K562 (cell line): ENCODE measurements at regions not wholly inside any gene's neighbourhood (a gene's known extent, or its start where the extent isn't known, plus 50 kb on each side); places are given as distances from the start of the nearest gene placed in this dataset.

Experiments used
- CHD2 ChIP-seq: IDR thresholded peaks from 2 replicates; pipeline ENCODE4 v1.6.1; 2011; ENCODE audit warnings: low read depth, low read length
- GABPA ChIP-seq: fragments of 200-800 bp; sonication (Bioruptor generic); conservative IDR thresholded peaks from 2 replicates; pipeline ENCODE4 v1.6.1; 2016; ENCODE audit warnings: low read depth, missing genetic modification characterization, missing compliant biosample characterization
- MAFK ChIP-seq: IDR thresholded peaks from 2 replicates; pipeline ENCODE4 v1.6.1; 2011; ENCODE audit warnings: low read length, improper control_type of control experiment
- ZNF764 ChIP-seq: fragments of 250-450 bp; sonication (Bioruptor Pico); IDR thresholded peaks from 2 replicates; pipeline ENCODE4 v1.4.0; 2020; ENCODE audit warnings: low read depth, mild to moderate bottlenecking, moderate library complexity
- TF ChIP-seq, protein P1 (sequence below): fragments of 450-650 bp; IDR thresholded peaks from 2 replicates; pipeline ENCODE4 v1.6.1; 2016; ENCODE audit warnings: low read depth
- TF ChIP-seq, protein P2 (sequence below), 3 experiments: IDR thresholded peaks in 2 of 3; conservative IDR thresholded peaks in 1 of 3; 2 replicates each; pipeline ENCODE4 v1.5.1; 2011 to 2012; ENCODE audit warnings: low read length in 3 of 3, mild to moderate bottlenecking in 3 of 3, control low read depth in 2 of 3, improper control_type of control experiment in 1 of 3, inconsistent platforms in 1 of 3, low read depth in 1 of 3, mixed read lengths in 1 of 3, moderate library complexity in 1 of 3; ENCODE audit not compliant: insufficient read depth in 2 of 3

DNA sequence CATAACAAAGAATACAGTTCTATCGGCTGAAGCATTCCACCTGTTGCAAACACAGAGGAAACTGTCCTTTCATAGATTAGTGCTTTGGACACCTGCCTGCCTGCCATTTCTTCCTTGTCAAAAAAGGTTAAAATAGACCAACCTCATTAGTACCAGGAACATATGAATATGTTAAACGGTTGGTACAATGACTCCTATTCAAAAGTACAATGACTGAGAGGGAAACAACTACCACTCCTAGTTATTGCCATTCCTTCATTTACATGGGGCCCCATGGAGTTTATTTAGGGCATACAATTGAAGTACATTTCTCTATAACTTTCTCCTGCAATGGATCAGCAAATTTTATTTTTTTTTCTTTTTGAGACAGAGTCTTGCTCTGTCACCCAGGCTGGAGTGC, 77.4 kb upstream of the PIP5K1B start:
- TF ChIP-seq, protein P1, sequence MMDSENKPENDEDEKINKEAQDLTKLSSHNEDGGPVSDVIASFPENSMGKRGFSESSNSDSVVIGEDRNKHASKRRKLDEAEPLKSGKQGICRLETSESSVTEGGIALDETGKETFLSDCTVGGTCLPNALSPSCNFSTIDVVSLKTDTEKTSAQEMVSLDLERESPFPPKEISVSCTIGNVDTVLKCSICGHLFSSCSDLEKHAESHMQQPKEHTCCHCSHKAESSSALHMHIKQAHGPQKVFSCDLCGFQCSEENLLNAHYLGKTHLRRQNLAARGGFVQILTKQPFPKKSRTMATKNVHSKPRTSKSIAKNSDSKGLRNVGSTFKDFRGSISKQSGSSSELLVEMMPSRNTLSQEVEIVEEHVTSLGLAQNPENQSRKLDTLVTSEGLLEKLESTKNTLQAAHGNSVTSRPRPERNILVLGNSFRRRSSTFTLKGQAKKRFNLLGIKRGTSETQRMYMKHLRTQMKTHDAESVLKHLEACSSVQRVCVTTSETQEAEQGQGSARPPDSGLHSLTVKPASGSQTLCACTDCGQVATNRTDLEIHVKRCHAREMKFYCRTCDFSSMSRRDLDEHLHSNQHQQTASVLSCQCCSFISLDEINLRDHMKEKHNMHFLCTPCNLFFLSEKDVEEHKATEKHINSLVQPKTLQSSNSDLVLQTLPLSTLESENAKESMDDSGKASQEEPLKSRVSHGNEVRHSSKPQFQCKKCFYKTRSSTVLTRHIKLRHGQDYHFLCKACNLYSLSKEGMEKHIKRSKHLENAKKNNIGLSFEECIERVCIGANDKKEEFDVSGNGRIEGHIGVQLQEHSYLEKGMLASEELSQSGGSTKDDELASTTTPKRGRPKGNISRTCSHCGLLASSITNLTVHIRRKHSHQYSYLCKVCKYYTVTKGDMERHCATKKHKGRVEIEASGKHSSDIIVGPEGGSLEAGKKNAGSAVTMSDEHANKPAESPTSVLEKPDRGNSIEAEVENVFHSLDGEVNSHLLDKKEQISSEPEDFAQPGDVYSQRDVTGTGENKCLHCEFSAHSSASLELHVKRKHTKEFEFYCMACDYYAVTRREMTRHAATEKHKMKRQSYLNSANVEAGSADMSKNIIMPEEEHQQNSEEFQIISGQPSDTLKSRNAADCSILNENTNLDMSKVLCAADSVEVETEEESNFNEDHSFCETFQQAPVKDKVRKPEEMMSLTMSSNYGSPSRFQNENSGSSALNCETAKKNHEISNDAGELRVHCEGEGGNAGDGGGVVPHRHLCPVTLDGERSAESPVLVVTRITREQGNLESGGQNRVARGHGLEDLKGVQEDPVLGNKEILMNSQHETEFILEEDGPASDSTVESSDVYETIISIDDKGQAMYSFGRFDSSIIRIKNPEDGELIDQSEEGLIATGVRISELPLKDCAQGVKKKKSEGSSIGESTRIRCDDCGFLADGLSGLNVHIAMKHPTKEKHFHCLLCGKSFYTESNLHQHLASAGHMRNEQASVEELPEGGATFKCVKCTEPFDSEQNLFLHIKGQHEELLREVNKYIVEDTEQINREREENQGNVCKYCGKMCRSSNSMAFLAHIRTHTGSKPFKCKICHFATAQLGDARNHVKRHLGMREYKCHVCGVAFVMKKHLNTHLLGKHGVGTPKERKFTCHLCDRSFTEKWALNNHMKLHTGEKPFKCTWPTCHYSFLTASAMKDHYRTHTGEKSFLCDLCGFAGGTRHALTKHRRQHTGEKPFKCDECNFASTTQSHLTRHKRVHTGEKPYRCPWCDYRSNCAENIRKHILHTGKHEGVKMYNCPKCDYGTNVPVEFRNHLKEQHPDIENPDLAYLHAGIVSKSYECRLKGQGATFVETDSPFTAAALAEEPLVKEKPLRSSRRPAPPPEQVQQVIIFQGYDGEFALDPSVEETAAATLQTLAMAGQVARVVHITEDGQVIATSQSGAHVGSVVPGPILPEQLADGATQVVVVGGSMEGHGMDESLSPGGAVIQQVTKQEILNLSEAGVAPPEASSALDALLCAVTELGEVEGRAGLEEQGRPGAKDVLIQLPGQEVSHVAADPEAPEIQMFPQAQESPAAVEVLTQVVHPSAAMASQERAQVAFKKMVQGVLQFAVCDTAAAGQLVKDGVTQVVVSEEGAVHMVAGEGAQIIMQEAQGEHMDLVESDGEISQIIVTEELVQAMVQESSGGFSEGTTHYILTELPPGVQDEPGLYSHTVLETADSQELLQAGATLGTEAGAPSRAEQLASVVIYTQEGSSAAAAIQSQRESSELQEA = no peak
- no peak for TF ChIP-seq MAFK
- no peak for TF ChIP-seq GABPA
- TF ChIP-seq, protein P2, sequence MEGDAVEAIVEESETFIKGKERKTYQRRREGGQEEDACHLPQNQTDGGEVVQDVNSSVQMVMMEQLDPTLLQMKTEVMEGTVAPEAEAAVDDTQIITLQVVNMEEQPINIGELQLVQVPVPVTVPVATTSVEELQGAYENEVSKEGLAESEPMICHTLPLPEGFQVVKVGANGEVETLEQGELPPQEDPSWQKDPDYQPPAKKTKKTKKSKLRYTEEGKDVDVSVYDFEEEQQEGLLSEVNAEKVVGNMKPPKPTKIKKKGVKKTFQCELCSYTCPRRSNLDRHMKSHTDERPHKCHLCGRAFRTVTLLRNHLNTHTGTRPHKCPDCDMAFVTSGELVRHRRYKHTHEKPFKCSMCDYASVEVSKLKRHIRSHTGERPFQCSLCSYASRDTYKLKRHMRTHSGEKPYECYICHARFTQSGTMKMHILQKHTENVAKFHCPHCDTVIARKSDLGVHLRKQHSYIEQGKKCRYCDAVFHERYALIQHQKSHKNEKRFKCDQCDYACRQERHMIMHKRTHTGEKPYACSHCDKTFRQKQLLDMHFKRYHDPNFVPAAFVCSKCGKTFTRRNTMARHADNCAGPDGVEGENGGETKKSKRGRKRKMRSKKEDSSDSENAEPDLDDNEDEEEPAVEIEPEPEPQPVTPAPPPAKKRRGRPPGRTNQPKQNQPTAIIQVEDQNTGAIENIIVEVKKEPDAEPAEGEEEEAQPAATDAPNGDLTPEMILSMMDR (IDR thresholded peaks at IDR 0.05 in 2 of 3, conservative IDR thresholded peaks at IDR 0.05 in 1 of 3; ENCODE audit: insufficient read depth in 2 of 3, low read depth in 1 of 3, low read length in 3 of 3) = no peak
- no peak for TF ChIP-seq ZNF764 (CRISPR knock-in tag)
- TF ChIP-seq CHD2 = no peak
